NCI-H526 treated with DMSO at 0.1 percent for 48 hours (cell line): ENCODE measurements at regions not wholly inside any gene's neighbourhood (a gene's known extent, or its start where the extent isn't known, plus 50 kb on each side); places are given as distances from the start of the nearest gene placed in this dataset.

Source experiments
- DNase-seq: peaks from one replicate; lab custom pipeline; 2025; lab: John Stamatoyannopoulos, UW

GRCh38 chr7:41910940-41911600 lies 208.2 kb upstream of the INHBA start:
- DNase-seq = no peak

- DNase-seq = no peak
Observed at GRCh38 chr7:41907444-41907843, 204.6 kb upstream of the INHBA start.

- no peak for DNase-seq
Observed at GRCh38 chr7:41900532-41900931, 197.6 kb upstream of the INHBA start.

GRCh38 chr7:41899823-41900433 lies 197.0 kb upstream of the INHBA start:
- no peak for DNase-seq

DNA sequence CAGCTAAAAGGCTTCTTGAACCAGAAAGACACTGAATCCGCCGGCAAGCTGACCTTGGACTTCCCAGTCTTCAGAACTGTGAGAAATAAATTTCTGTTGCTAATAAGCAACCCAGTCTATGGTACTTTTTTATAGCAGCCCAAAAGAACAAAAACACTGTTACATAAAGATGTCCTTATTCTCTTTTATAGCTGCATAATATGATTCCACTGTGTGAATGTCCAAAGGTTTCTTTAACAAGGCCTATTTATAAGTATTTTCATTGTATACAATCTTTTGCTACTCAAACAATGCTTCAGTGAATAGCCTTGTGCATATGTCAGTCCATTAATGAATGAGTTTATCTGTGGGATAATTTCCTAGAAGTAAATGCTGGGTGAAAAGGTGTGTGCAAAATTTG lies 190.8 kb upstream of the INHBA start:
- DNase-seq = no peak

DNA sequence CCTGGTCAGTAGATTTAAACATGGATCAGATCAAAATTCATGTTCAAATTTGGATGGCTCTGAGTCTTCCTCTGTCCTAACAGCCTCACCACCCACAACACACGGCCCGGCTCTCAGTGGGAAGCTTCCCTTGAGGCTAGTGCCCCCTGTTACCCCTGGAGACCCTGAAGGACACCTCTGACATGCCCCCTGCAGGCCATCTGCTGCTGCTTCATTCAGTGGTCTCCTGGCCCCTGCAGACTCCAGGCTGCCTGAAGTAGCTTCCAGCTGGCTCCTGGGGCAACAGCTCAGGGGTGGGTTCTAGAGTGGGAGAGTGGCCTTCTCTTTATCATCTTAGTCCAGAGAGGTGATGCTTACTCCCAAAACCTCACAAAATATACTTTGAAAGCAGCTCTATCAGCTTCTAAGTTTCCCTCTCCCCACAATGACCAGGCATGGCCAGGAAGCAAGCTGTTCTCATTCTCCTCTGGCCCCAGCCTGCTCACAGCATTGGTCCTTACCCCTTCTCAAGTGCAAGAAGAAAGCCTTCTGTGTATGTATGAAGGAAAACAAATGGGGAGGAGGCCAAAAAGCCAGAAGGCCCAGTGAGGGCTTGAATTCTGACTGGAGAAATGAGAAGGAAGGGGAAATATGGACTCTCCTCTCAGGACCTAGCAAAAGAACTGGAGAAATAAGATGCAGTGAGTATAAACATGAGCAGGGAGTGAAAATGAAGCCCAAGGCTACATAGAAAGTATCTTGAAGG lies 189.6 kb upstream of the INHBA start:
- DNase-seq = no peak

DNA sequence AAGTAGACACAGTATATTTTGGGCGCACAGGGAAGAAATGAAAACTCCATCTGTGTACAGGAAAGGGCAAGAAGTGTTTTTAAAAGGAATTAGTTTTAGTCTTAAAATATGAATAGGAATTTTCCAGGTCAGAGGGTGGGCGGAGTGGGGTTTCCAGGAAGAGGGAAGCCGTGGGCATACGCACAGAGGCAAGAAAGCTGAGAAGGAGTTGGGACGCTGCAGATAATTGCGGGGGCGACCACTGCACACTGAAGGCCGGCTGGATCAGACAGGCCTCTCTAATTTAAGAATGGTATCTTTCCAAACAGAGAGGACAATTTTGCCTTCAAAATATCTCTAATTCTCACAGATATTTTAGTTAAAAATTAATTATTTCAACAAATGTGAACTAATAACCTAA lies 189.1 kb upstream of the INHBA start:
- no peak for DNase-seq

GRCh38 chr7:41890631-41891274 lies 187.9 kb upstream of the INHBA start:
- no peak for DNase-seq

- no peak for DNase-seq
Observed at GRCh38 chr7:41889472-41889871, 186.6 kb upstream of the INHBA start.

- DNase-seq = no peak
Observed at GRCh38 chr7:41889040-41889439, 186.2 kb upstream of the INHBA start.

GRCh38 chr7:41887416-41887815 lies 184.5 kb upstream of the INHBA start:
- no peak for DNase-seq

GRCh38 chr7:41886901-41887311 lies 184.0 kb upstream of the INHBA start:
- no peak for DNase-seq

GRCh38 chr7:41886262-41886900 lies 183.5 kb upstream of the INHBA start:
- DNase-seq = no peak

DNA sequence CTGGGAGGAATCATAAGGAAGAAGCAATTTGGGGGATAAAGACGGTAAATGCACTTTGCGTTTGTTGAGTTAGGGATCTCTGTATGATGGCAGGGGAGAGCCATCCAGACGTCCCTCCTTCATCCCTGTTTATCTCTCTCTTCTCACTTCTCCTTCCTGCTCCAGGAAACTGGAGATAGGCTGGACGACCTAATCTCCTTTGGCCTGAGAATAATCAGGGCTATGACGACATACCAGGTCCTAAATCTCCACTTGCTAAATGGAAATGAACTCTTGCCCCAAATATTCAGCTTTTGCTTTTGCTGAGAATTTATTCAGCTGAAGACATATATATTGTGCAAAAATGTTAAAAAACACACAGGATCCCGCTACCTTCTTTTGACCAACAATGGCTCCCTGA lies 182.9 kb upstream of the INHBA start:
- DNase-seq = no peak

GRCh38 chr7:41885078-41885477 lies 182.2 kb upstream of the INHBA start:
- DNase-seq = no peak

DNA sequence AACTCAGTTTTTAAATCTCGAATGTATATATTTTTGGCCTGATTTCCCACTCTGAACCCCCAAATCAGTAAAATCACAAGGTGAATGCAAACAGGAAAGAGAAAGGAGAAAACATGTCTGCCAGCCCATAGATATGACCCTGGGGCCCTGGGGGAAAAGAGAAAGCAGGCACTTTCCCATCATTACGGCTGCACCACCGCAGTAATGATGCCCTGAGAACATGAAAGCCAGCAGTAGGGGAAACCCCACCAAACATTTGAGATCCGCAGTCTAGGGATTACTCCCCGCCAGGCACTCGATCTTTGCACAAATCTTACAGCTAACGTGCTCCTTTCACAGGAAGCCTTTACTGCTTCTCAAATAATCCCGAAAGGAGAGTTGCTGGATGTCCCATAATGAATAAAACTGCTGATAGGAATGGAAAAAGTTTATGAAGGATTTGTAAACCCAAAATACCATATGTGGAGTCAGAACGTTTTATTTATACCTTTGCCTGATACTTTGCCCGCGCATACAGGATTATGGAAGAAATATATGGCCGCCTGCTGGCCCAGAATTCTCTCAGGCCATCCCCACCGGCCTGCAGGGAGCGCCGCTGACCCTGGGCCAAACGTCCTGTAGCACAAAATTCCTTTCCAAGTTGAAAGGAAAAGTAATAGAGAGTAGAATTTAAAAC lies 180.0 kb upstream of the INHBA start:
- no peak for DNase-seq

- DNase-seq = no peak
Observed at GRCh38 chr7:41882256-41882655, 179.4 kb upstream of the INHBA start.

- no peak for DNase-seq
Observed at GRCh38 chr7:41881331-41882130, 178.6 kb upstream of the INHBA start.

GRCh38 chr7:41880107-41880506 lies 177.2 kb upstream of the INHBA start:
- DNase-seq = no peak

- no peak for DNase-seq
Observed at GRCh38 chr7:41879403-41879802, 176.5 kb upstream of the INHBA start.
